H9 (cell line): ENCODE measurements at regions not wholly inside any gene's neighbourhood (a gene's known extent, or its start where the extent isn't known, plus 50 kb on each side); places are given as distances from the start of the nearest gene placed in this dataset.

ENCODE experiments used
- DNase-seq: peaks from one replicate; pipeline ENCODE4 v3.0.0-alpha.2; 2017
- H2AFZ ChIP-seq: one replicate; pipeline ENCODE4 v1.6.1; 2013; ENCODE audit warnings: mild to moderate bottlenecking, low read length, control low read depth, moderate library complexity
- H2AK5ac ChIP-seq: 2 replicates; pipeline ENCODE4 v1.6.1; 2013; ENCODE audit warnings: low read length, control low read depth, mixed read lengths; ENCODE audit not compliant: insufficient read length
- H2BK120ac ChIP-seq: one replicate; pipeline ENCODE4 v1.6.1; 2013; ENCODE audit warnings: low read depth, mild to moderate bottlenecking, low read length, control low read depth, inconsistent platforms; ENCODE audit not compliant: poor library complexity, severe bottlenecking
- H2BK12ac ChIP-seq: 2 replicates; pipeline ENCODE4 v1.6.1; 2013; ENCODE audit warnings: low read length, control low read depth, mixed read lengths, low read depth; ENCODE audit not compliant: insufficient read length
- H2BK15ac ChIP-seq: 2 replicates; pipeline ENCODE4 v1.6.1; 2013; ENCODE audit warnings: low read depth, low read length, control low read depth
- H2BK20ac ChIP-seq: one replicate; pipeline ENCODE4 v1.6.1; 2013; ENCODE audit warnings: low read depth, mild to moderate bottlenecking, low read length, control low read depth, inconsistent platforms; ENCODE audit not compliant: poor library complexity, severe bottlenecking
- H2BK5ac ChIP-seq: 2 replicates; pipeline ENCODE4 v1.6.1; 2013; ENCODE audit warnings: low read length, control low read depth, mixed read lengths; ENCODE audit not compliant: insufficient read length
- H3K14ac ChIP-seq: 2 replicates; pipeline ENCODE4 v1.6.1; 2013; ENCODE audit warnings: low read length, control low read depth; ENCODE audit not compliant: insufficient read depth
- H3K18ac ChIP-seq: 2 replicates; pipeline ENCODE4 v1.6.1; 2013; ENCODE audit warnings: low read depth, mild to moderate bottlenecking, mixed read lengths, low read length, control low read depth; ENCODE audit not compliant: insufficient read length
- H3K23ac ChIP-seq: 2 replicates; pipeline ENCODE4 v1.6.1; 2013; ENCODE audit warnings: low read length, control low read depth, mixed read lengths, low read depth; ENCODE audit not compliant: insufficient read length
- H3K23me2 ChIP-seq: 2 replicates; pipeline ENCODE4 v1.6.1; 2013; ENCODE audit warnings: low read depth, mild to moderate bottlenecking, mixed read lengths, low read length, control low read depth; ENCODE audit not compliant: insufficient read length, poor library complexity, severe bottlenecking
- H3K27ac ChIP-seq: 2 replicates; pipeline ENCODE4 v1.5.1; 2013; ENCODE audit warnings: low read length, control low read depth, mixed read lengths, low read depth; ENCODE audit not compliant: insufficient read length
- H3K27me3 ChIP-seq: 2 replicates; pipeline ENCODE4 v1.6.1; 2013; ENCODE audit warnings: low read length, control low read depth, inconsistent platforms; ENCODE audit not compliant: insufficient read depth
- H3K4ac ChIP-seq: 2 replicates; pipeline ENCODE4 v1.6.1; 2013; ENCODE audit warnings: low read depth, mild to moderate bottlenecking, control low read depth, inconsistent platforms, low read length, moderate library complexity
- H3K4me1 ChIP-seq: 2 replicates; pipeline ENCODE4 v1.6.1; 2013; ENCODE audit warnings: low read length, control low read depth, inconsistent platforms; ENCODE audit not compliant: insufficient read depth
- H3K4me2 ChIP-seq: 2 replicates; pipeline ENCODE4 v1.6.1; 2013; ENCODE audit warnings: low read length, control low read depth, mixed read lengths; ENCODE audit not compliant: insufficient read length, insufficient read depth
- H3K56ac ChIP-seq: 2 replicates; pipeline ENCODE4 v1.6.1; 2013; ENCODE audit warnings: low read depth, mild to moderate bottlenecking, mixed read lengths, low read length, control low read depth; ENCODE audit not compliant: insufficient read length
- H3K79me1 ChIP-seq: 2 replicates; pipeline ENCODE4 v1.6.1; 2013; ENCODE audit warnings: low read depth, mild to moderate bottlenecking, moderate library complexity, low read length, control low read depth, inconsistent platforms; ENCODE audit not compliant: insufficient read depth, poor library complexity, severe bottlenecking
- H3K79me2 ChIP-seq: 2 replicates; pipeline ENCODE4 v1.6.1; 2013; ENCODE audit warnings: low read length, control low read depth, inconsistent platforms; ENCODE audit not compliant: insufficient read depth
- H3K9ac ChIP-seq: 2 replicates; pipeline ENCODE4 v1.6.1; 2013; ENCODE audit warnings: low read length, control low read depth, mixed read lengths; ENCODE audit not compliant: insufficient read length; ENCODE audit errors: extremely low read depth
- H3K9me3 ChIP-seq: one replicate; pipeline ENCODE4 v1.6.1; 2013; ENCODE audit warnings: low read depth, low read length, inconsistent platforms; ENCODE audit not compliant: control insufficient read depth
- H3T11ph ChIP-seq: one replicate; pipeline ENCODE4 v1.6.1; 2013; ENCODE audit warnings: mild to moderate bottlenecking, low read length, control low read depth, inconsistent platforms
- H4K20me1 ChIP-seq: one replicate; pipeline ENCODE4 v1.6.1; 2013; ENCODE audit not compliant: control insufficient read depth, insufficient read length, insufficient read depth
- H4K5ac ChIP-seq: 2 replicates; pipeline ENCODE4 v1.6.1; 2013; ENCODE audit warnings: low read depth, mild to moderate bottlenecking, mixed read lengths, low read length, control low read depth; ENCODE audit not compliant: insufficient read length
- H4K8ac ChIP-seq: replicated peaks from 2 replicates; pipeline ENCODE4 v1.6.1; 2013; ENCODE audit warnings: low read length, control low read depth, mixed read lengths, low read depth; ENCODE audit not compliant: insufficient read length
- H4K91ac ChIP-seq: 2 replicates; pipeline ENCODE4 v1.6.1; 2013; ENCODE audit warnings: low read depth, mild to moderate bottlenecking, moderate library complexity, mixed read lengths, low read length, control low read depth; ENCODE audit not compliant: insufficient read length
- H3K27ac Mint-ChIP-seq, 3 experiments: 2 replicates in 2 of 3; 3 replicates in 1 of 3; pipeline ENCODE4 v1.8.0; 2020 to 2021; ENCODE audit warnings: mixed read lengths in 3 of 3, mild to moderate bottlenecking in 1 of 3, moderate library complexity in 1 of 3
- H3K27me3 Mint-ChIP-seq: 2 replicates; pipeline ENCODE4 v1.8.0; 2021; ENCODE audit warnings: low read depth, mild to moderate bottlenecking, moderate library complexity, mixed read lengths
- H3K36me3 Mint-ChIP-seq, 3 experiments: 2 replicates in 2 of 3; 3 replicates in 1 of 3; pipeline ENCODE4 v1.8.0; 2020 to 2021; ENCODE audit warnings: low read depth in 3 of 3, mixed read lengths in 3 of 3; ENCODE audit not compliant: insufficient read depth in 1 of 3
- H3K4me1 Mint-ChIP-seq, 2 experiments: 2 replicates each; pipeline ENCODE4 v1.8.0; 2020; ENCODE audit warnings: mixed read lengths in 2 of 2
- H3K4me3 Mint-ChIP-seq, 2 experiments: 2 replicates in 1 of 2; 3 replicates in 1 of 2; pipeline ENCODE4 v1.8.0; 2020 to 2021; ENCODE audit warnings: mild to moderate bottlenecking in 2 of 2, mixed read lengths in 2 of 2, moderate library complexity in 1 of 2
- H3K9me3 Mint-ChIP-seq, 2 experiments: 2 replicates in 1 of 2; 3 replicates in 1 of 2; pipeline ENCODE4 v1.8.0; 2020; ENCODE audit warnings: mild to moderate bottlenecking in 2 of 2, mixed read lengths in 2 of 2, moderate library complexity in 1 of 2
- WGBS: extraction: QIAGEN DNeasy Blood & Tissue Kit; methylation state at CpG from one replicate; pipeline ENCODE4 v1.1.7; 2013; ENCODE audit warnings: missing lambda C conversion rate, low lambda C conversion rate, mixed read lengths; ENCODE audit not compliant: insufficient read length; ENCODE audit errors: extremely low coverage; 5-methylcytosine and 5-hydroxymethylcytosine counted together
- TF ChIP-seq, protein P1 (sequence below): fragments of 200-600 bp; sonication (generic); conservative IDR thresholded peaks from 3 replicates; pipeline ENCODE4 v1.8.0; 2021; ENCODE audit warnings: antibody characterized with exemption, mild to moderate bottlenecking

DNA sequence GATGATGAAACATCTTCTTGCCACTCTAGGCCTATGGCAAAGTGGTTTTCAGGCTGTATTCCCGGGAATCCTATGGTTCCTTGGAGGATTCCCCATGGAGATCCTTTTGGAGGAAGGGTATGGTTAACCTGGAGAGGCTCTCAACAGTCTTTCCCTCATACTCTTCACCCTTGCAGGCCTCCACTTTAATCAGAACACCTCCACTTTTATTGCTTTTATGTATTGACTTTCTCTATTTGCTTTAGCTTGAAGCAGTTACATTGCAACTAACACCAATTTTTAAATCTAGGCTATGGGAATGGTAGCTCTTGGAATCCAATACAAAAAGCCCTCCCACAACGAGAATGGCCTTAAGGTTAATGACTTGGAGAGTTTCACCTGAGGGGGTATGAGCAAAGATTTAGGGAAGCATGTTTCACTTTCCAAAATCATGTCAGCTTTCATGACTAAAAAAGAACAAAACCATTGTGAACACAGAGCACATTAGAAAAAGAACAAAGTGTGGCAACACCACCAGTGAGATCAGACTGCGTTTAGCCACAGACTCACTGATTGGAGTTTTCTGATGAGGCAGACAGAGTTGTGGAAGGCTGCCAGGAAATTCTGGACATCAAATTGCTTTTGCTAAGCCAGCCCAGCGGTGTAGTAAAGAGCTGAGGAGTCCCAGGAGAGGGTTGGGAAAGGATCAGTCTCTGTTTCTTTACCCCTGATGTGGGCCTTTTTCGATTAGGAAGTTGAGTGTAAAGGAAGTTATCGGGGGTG lies 130.4 kb upstream of the BMPER start:
- TF ChIP-seq, protein P1, sequence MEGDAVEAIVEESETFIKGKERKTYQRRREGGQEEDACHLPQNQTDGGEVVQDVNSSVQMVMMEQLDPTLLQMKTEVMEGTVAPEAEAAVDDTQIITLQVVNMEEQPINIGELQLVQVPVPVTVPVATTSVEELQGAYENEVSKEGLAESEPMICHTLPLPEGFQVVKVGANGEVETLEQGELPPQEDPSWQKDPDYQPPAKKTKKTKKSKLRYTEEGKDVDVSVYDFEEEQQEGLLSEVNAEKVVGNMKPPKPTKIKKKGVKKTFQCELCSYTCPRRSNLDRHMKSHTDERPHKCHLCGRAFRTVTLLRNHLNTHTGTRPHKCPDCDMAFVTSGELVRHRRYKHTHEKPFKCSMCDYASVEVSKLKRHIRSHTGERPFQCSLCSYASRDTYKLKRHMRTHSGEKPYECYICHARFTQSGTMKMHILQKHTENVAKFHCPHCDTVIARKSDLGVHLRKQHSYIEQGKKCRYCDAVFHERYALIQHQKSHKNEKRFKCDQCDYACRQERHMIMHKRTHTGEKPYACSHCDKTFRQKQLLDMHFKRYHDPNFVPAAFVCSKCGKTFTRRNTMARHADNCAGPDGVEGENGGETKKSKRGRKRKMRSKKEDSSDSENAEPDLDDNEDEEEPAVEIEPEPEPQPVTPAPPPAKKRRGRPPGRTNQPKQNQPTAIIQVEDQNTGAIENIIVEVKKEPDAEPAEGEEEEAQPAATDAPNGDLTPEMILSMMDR = no peak
- H3K9me3 ChIP-seq = no peaks in the 10 kb centered on the region
- no peak overlapping the region for H3K9ac ChIP-seq
- H3K18ac ChIP-seq = no peak overlapping the region
- H3K4me1 ChIP-seq = no peaks in the 10 kb centered on the region
- H2BK15ac ChIP-seq = no peak overlapping the region
- H3K4ac ChIP-seq = no peak overlapping the region
- no peak overlapping the region for H2BK120ac ChIP-seq
- H2BK12ac ChIP-seq = no peak overlapping the region
- no peaks in the 10 kb centered on the region for H3K79me2 ChIP-seq
- no peak overlapping the region for H3K4me2 ChIP-seq
- DNase-seq = no peak
- H4K5ac ChIP-seq = no peak overlapping the region
- H3K9me3 Mint-ChIP-seq = no peaks in the 10 kb centered on the region
- no peak overlapping the region for H3K23ac ChIP-seq
- no peak overlapping the region for H4K91ac ChIP-seq
- no peak overlapping the region for H3T11ph ChIP-seq
- H2AK5ac ChIP-seq = no peak overlapping the region
- H3K23me2 ChIP-seq = no peaks in the 10 kb centered on the region
- H3K27ac Mint-ChIP-seq = no peak overlapping the region; a peak in 1 of 7 replicates
- H3K27me3 ChIP-seq = no peaks in the 10 kb centered on the region; the same call in 1 of the 2 replicates
- H2BK20ac ChIP-seq = no peak overlapping the region
- H3K27me3 Mint-ChIP-seq = no peaks in the 10 kb centered on the region; the same call in 1 of the 2 replicates
- H3K14ac ChIP-seq = no peak overlapping the region
- H4K8ac ChIP-seq = no peak overlapping the region
- H3K56ac ChIP-seq = no peak overlapping the region
- H3K27ac ChIP-seq = no peak overlapping the region
- no peak overlapping the region for H2BK5ac ChIP-seq
- H3K4me1 Mint-ChIP-seq = peaks cover 8% of the 10 kb centered on the region in 2 experiments
- no peak overlapping the region for H3K4me3 Mint-ChIP-seq
- H3K36me3 Mint-ChIP-seq = no peaks in the 10 kb centered on the region
- no peak overlapping the region for H2AFZ ChIP-seq
- no peaks in the 10 kb centered on the region for H3K79me1 ChIP-seq
- no CpG with 5 or more reads among the region's 6 CpGs for WGBS
- no peaks in the 10 kb centered on the region for H4K20me1 ChIP-seq
